OCI-LY1 (cell line): ENCODE measurements at regions not wholly inside any gene's neighbourhood (a gene's known extent, or its start where the extent isn't known, plus 50 kb on each side); places are given as distances from the start of the nearest gene placed in this dataset.

ENCODE experiments used
- CTCF ChIP-seq: fragments of 200-600 bp; sonication (generic), shearing (Covaris generic); IDR thresholded peaks from 2 replicates; pipeline ENCODE4 v1.5.1; 2017; ENCODE audit warnings: mild to moderate bottlenecking, antibody characterized with exemption, low read length, moderate library complexity, mixed read lengths
- EZH2 ChIP-seq: fragments of 200-600 bp; sonication (generic), shearing (Covaris generic); IDR thresholded peaks from 2 replicates; pipeline ENCODE4 v1.8.0; 2017; ENCODE audit warnings: borderline replicate concordance, mixed run types, mild to moderate bottlenecking, antibody characterized with exemption, low read length, moderate library complexity, mixed read lengths

DNA sequence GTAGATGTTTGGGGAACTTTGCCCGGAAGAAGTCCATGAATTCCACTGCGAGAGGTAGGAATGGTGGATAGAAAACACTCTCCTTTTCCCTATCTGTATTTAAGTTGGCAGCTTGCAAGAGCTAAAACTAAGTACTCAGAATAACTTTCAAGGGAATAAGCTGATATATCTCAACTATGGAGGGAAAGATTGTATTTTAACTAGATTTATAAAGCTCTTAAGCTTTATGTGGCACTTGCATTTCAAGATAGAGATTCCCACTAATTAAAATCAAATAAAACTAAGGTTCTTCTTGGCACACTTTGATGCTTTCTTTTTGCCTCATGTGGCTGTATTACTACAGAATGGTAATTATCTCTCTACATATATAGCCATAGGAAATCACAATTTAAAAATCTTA is 149.7 kb upstream of the STARD13 start:
- TF ChIP-seq CTCF = no peak
- no peak for TF ChIP-seq EZH2
